LNCAP (cell line): ENCODE measurements at regions not wholly inside any gene's neighbourhood (a gene's known extent, or its start where the extent isn't known, plus 50 kb on each side); places are given as distances from the start of the nearest gene placed in this dataset.

Experiments
- TF ChIP-seq, protein P1 (sequence below): fragments of 450-650 bp; IDR thresholded peaks from 2 replicates; pipeline ENCODE4 v1.5.1; 2017; ENCODE audit warnings: mild to moderate bottlenecking

DNA sequence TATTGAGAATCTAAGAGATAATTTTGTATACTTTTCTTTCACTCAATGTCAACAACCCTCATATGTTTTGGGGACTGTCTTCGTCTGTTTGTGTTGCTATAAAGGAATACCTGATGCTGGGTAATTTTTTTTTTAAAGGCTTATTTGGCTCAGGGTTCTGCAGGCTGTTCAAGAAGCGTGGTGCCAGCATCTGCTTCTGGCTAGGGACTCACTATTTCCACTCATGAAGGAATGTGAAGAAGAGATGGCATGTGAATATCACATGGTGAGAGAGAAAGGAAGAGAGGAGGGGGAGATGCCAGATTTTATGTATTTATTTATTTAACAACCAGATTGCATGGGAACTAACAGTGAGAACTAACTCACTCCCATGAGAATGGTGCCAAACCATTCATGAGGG, 827.4 kb upstream of the PHF14 start:
- TF ChIP-seq, protein P1, sequence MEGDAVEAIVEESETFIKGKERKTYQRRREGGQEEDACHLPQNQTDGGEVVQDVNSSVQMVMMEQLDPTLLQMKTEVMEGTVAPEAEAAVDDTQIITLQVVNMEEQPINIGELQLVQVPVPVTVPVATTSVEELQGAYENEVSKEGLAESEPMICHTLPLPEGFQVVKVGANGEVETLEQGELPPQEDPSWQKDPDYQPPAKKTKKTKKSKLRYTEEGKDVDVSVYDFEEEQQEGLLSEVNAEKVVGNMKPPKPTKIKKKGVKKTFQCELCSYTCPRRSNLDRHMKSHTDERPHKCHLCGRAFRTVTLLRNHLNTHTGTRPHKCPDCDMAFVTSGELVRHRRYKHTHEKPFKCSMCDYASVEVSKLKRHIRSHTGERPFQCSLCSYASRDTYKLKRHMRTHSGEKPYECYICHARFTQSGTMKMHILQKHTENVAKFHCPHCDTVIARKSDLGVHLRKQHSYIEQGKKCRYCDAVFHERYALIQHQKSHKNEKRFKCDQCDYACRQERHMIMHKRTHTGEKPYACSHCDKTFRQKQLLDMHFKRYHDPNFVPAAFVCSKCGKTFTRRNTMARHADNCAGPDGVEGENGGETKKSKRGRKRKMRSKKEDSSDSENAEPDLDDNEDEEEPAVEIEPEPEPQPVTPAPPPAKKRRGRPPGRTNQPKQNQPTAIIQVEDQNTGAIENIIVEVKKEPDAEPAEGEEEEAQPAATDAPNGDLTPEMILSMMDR, result no peak

DNA sequence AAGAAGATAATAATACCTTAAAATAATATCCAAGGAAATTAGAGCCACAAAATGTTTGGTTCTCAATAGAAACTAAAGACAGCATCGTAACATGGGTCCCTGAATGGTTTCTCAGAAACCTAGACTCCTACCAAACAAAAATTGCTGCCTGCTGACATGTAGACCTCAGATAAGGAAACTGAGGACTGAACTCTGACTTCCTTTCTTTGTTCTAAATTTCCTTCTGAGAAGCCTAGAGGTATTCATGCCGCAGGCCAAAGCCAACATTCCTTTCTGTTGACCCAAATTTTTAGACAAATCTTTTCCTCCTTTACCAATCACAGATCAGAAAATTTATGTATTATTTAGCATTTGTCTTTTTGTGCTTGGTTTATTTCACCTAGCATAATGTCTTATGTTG, 816.7 kb upstream of the PHF14 start:
- TF ChIP-seq, protein P1, result no peak

DNA sequence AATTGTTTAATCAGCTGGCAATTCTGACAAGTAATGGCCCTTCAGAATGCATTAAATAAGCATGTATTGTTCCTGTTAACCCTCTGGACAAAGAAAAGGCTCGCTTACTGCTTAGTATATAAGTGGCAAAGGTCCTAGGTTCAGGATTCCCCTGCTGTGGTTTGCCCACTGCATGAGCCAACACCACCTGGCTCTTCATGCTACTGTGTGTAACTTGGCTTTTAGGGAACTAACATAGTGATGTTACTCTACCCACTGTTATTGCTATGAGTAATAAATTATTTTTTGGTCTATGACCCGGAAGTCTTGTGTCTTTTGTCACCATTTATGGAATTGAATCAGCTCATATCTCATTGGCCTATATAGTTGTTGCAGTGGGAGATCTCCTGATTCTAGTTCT, 791.7 kb upstream of the PHF14 start:
- TF ChIP-seq, protein P1, result no peak

DNA sequence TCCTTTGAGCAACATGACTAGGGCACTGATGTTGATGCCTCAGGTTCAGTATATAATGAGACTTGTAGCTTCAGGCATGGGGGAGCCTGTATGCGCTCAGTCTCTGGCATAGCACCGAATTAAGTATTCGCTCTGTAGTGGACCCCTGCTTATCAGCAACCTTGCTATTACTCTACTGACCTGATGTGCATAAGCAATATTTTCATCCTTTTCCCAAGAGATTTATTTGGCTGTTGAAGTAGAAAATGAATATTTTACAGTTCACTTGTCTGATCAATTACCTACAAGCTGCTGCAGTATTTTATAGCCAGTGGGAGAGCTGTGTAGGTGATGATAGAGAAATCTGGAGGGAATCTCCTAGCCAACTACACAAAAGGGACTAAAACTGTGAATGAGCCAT, 781.6 kb upstream of the PHF14 start:
- TF ChIP-seq, protein P1, result no peak

DNA sequence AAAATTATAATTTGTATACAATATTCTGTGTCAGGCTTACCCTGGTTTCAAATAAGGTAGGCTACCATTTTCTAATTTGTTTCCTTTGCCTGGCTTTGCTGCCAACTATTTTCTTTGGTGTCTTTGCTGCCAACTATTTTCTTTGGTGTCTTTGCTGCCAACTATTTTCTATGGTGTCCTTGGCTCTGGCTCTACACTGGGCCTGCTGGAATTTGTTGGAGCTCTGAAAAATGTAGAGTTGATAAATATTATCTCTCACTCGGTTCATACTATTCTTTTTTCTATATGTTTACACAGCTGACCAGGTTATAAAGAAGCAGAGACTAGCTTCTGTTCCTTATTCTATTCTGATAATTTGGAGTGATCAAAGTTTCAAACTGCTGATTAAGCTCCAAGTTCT, 768.0 kb upstream of the PHF14 start:
- TF ChIP-seq, protein P1, result no peak

DNA sequence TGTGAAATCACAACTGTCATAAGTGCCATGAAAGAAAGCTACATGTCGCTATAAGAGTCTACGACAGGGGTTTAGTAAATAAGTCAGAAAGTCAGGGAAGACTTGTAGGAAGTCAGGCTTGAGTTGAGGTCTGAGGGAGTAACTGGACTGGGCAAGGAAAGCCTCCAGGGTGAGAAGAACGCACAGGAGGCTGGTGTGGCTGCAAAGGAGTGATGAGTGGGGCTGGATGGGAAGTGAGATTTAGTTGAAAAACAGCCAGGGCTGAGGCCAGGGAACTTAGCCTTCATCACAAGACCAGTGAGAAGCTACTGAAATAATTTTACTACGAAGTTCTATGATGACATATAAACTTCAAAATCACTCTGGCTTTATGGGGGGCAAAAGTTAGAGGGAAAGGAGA, 763.7 kb upstream of the PHF14 start:
- TF ChIP-seq, protein P1, result no peak

DNA sequence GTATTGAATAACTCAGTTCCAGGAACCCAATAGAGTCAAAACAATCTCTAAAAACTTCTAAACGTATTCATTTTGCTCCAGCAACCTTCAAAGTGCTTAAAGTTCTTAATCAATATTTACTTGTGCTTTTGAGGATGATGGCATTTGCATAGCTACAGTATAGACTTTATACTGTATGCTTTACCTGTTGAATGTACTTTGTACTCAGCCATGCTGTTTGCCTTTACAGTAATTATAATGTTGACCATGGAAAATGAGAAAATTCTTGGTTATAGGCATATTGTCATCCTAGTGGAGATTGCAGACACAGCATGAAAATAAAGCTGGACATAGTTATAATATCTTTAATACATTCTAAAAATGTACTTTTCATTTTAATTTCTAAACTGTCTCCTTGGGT, 762.7 kb upstream of the PHF14 start:
- TF ChIP-seq, protein P1, result no peak

DNA sequence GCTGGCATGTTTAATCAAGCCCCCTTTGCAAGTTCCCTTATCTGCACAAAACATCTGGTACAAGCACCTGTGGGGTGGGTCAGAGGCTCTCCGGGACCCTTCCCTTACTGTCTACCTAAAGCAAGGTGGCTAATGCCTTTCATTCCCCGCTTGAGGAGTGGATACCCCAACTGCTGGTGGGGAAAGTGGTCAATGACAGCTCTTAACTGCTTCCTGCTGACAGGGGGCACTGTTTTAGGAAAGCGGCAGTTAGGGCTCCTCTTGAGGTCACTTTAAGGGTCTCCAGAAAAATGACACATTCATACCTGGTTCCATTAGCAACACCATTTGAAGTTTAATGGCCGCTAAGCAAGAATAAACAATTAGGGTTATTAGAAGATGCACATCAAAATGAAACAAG, 761.8 kb upstream of the PHF14 start:
- TF ChIP-seq, protein P1, result no peak
